ENCODE measurements at regions not wholly inside any gene's neighbourhood (a gene's known extent, or its start where the extent isn't known, plus 50 kb on each side); places are given as distances from the start of the nearest gene placed in this dataset.

DNA sequence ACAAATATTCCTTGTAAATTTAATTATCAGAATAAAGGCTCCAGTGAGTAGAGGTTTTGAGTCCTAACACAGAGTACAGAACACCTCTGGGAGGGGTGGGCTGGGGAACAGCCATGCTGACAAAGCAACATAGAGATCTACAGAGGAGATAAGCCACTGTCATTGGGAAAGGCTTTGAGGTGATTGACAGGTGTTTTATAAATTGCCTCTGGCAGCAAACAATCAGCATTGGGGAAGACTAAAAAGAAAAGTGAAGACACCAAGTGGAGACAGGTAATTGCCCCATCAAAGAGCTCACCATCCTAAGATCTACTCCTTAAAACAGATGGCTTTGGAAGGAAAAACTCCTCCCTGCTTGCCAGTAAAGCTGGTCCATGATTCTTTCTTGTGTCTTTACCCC lies 189.7 kb upstream of the TLE4 start:
- H3K9me3 Mint-ChIP-seq (ENCODE audit: low read depth, unreplicated experiment), result no peaks in the 10 kb centered on the region
- CTCF ChIA-PET, result no interaction called here
- intact Hi-C loops (cut with micrococcal nuclease; ENCODE audit: unreplicated experiment), result no loop called here
- H3K27me3 Mint-ChIP-seq (ENCODE audit: unreplicated experiment), result no peaks in the 10 kb centered on the region
- TF ChIP-seq, protein P1, sequence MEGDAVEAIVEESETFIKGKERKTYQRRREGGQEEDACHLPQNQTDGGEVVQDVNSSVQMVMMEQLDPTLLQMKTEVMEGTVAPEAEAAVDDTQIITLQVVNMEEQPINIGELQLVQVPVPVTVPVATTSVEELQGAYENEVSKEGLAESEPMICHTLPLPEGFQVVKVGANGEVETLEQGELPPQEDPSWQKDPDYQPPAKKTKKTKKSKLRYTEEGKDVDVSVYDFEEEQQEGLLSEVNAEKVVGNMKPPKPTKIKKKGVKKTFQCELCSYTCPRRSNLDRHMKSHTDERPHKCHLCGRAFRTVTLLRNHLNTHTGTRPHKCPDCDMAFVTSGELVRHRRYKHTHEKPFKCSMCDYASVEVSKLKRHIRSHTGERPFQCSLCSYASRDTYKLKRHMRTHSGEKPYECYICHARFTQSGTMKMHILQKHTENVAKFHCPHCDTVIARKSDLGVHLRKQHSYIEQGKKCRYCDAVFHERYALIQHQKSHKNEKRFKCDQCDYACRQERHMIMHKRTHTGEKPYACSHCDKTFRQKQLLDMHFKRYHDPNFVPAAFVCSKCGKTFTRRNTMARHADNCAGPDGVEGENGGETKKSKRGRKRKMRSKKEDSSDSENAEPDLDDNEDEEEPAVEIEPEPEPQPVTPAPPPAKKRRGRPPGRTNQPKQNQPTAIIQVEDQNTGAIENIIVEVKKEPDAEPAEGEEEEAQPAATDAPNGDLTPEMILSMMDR (IDR thresholded peaks at IDR 0.05; ENCODE audit: unreplicated experiment), result no peak
- DNase-seq, result no peak
- no TSS peak for BruUV-seq (replicated peaks)
- no peak overlapping the region for H3K27ac Mint-ChIP-seq (ENCODE audit: unreplicated experiment)
- H3K36me3 Mint-ChIP-seq (ENCODE audit: insufficient read depth, unreplicated experiment), result no peaks in the 10 kb centered on the region
- H3K4me1 Mint-ChIP-seq (ENCODE audit: low read depth, unreplicated experiment), result no peaks in the 10 kb centered on the region
- no peak overlapping the region for H3K4me3 Mint-ChIP-seq (ENCODE audit: low read depth, unreplicated experiment)

DNA sequence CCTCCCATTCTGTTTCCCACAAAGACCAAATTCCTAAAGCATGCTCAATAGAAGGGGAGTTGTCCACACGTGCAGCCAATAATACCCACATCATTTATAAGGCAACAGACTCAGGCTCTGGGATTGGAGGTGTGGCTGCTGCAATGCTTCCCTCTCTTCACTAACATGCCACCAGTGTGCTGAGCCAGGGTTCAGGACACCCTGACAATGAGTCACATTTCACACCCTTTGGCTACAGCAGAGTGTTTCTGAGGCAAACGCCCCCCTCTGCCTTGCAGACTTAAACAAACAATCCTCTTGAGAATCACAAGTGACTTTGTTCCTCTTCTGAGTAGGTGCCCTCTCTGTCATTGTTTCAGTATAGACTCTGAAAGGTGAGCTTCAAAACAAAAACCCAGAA lies 189.3 kb upstream of the TLE4 start:
- intact Hi-C loops (cut with micrococcal nuclease; ENCODE audit: unreplicated experiment), result no loop called here
- H3K27ac Mint-ChIP-seq (ENCODE audit: unreplicated experiment), result no peak overlapping the region
- H3K36me3 Mint-ChIP-seq (ENCODE audit: insufficient read depth, unreplicated experiment), result no peaks in the 10 kb centered on the region
- H3K4me1 Mint-ChIP-seq (ENCODE audit: low read depth, unreplicated experiment), result no peaks in the 10 kb centered on the region
- H3K4me3 Mint-ChIP-seq (ENCODE audit: low read depth, unreplicated experiment), result no peak overlapping the region
- BruUV-seq (replicated peaks), result no TSS peak
- no peaks in the 10 kb centered on the region for H3K27me3 Mint-ChIP-seq (ENCODE audit: unreplicated experiment)
- no peak for DNase-seq
- H3K9me3 Mint-ChIP-seq (ENCODE audit: low read depth, unreplicated experiment), result no peaks in the 10 kb centered on the region
- CTCF ChIA-PET, result no interaction called here
- TF ChIP-seq, protein P1 (IDR thresholded peaks at IDR 0.05; ENCODE audit: unreplicated experiment), result no peak

DNA sequence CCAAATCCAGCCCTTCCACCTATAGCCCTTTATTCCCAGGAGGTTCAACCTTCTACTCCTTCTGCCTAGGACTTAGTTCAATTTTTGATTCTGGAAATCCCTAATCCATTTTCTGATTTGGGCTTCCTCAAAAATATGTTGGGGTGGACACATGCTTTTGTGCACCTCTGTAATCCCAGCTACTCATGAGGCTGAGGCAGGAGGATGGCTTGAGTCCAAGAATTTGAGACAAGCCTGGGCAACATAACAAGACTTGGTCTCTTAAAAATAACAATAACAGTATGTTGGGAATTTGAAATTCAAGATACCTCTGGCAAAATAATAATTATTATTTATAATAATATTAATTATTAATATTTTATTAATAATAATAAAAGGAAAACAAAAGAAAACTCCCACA lies 188.7 kb upstream of the TLE4 start:
- H3K4me1 Mint-ChIP-seq (ENCODE audit: low read depth, unreplicated experiment), result no peaks in the 10 kb centered on the region
- no peak for DNase-seq
- H3K27me3 Mint-ChIP-seq (ENCODE audit: unreplicated experiment), result no peaks in the 10 kb centered on the region
- no peak overlapping the region for H3K4me3 Mint-ChIP-seq (ENCODE audit: low read depth, unreplicated experiment)
- H3K9me3 Mint-ChIP-seq (ENCODE audit: low read depth, unreplicated experiment), result no peaks in the 10 kb centered on the region
- intact Hi-C loops (cut with micrococcal nuclease; ENCODE audit: unreplicated experiment), result no loop called here
- H3K36me3 Mint-ChIP-seq (ENCODE audit: insufficient read depth, unreplicated experiment), result no peaks in the 10 kb centered on the region
- H3K27ac Mint-ChIP-seq (ENCODE audit: unreplicated experiment), result no peak overlapping the region
- CTCF ChIA-PET, result no interaction called here
- BruUV-seq (replicated peaks), result no TSS peak
- TF ChIP-seq, protein P1 (IDR thresholded peaks at IDR 0.05; ENCODE audit: unreplicated experiment), result no peak

- H3K9me3 Mint-ChIP-seq (ENCODE audit: low read depth, unreplicated experiment), result no peaks in the 10 kb centered on the region
- intact Hi-C loops (cut with micrococcal nuclease; ENCODE audit: unreplicated experiment), result no loop called here
These were observed 187.7 kb upstream of the TLE4 start for GRCh38 chr9:79384091-79384490.

More at GRCh38 chr9:79384091-79384490, 187.7 kb upstream of the TLE4 start:
- no peak for DNase-seq
- TF ChIP-seq, protein P1 (IDR thresholded peaks at IDR 0.05; ENCODE audit: unreplicated experiment), result no peak
- BruUV-seq (replicated peaks), result no TSS peak
- Mint-ChIP-seq H3K27ac (ENCODE audit: unreplicated experiment) (no peak overlapping the region), H3K36me3 (ENCODE audit: insufficient read depth, unreplicated experiment) (no peaks in the 10 kb centered on the region), H3K4me3 (ENCODE audit: low read depth, unreplicated experiment) (no peak overlapping the region), H3K27me3 (ENCODE audit: unreplicated experiment) (no peaks in the 10 kb centered on the region), H3K4me1 (ENCODE audit: low read depth, unreplicated experiment) (no peaks in the 10 kb centered on the region)
- CTCF ChIA-PET, result no interaction called here
